Central memory CD8-positive, alpha-beta T cell (primary cell): ENCODE measurements at regions not wholly inside any gene's neighbourhood (a gene's known extent, or its start where the extent isn't known, plus 50 kb on each side); places are given as distances from the start of the nearest gene placed in this dataset.

Source experiments
- ATAC-seq: fragments of 150-1000 bp; cut with Tn5 transposase; replicated peaks from 2 replicates; pipeline ENCODE4 v1.10.0; 2022; ENCODE audit warnings: mild to moderate bottlenecking, moderate FRiP score, moderate number of reproducible peaks; ENCODE audit not compliant: poor library complexity, severe bottlenecking; ENCODE audit errors: extremely low read depth
- DNase-seq, 2 donors: peaks; one replicate each; pipeline ENCODE4 v3.0.0; 2021; ENCODE audit warnings: low spot score in 2 of 2
- H3K27ac Mint-ChIP-seq: one replicate; pipeline ENCODE4 v1.8.0; 2022; ENCODE audit warnings: low read depth, mild to moderate bottlenecking, moderate library complexity, mixed read lengths
- H3K27me3 Mint-ChIP-seq: one replicate; pipeline ENCODE4 v1.8.0; 2022; ENCODE audit warnings: mixed read lengths
- H3K36me3 Mint-ChIP-seq: one replicate; pipeline ENCODE4 v1.8.0; 2022; ENCODE audit warnings: mild to moderate bottlenecking, moderate library complexity, mixed read lengths; ENCODE audit not compliant: insufficient read depth
- H3K4me1 Mint-ChIP-seq: one replicate; pipeline ENCODE4 v1.8.0; 2022; ENCODE audit warnings: mixed read lengths
- H3K4me3 Mint-ChIP-seq: one replicate; pipeline ENCODE4 v1.8.0; 2022; ENCODE audit warnings: mild to moderate bottlenecking, moderate library complexity, mixed read lengths
- H3K9me3 Mint-ChIP-seq: one replicate; pipeline ENCODE4 v1.8.0; 2022; ENCODE audit warnings: mixed read lengths

- no peak for DNase-seq
- no peak overlapping the region for H3K27ac Mint-ChIP-seq
- no peak overlapping the region for H3K4me3 Mint-ChIP-seq
- no peaks in the 10 kb centered on the region for H3K27me3 Mint-ChIP-seq
- H3K9me3 Mint-ChIP-seq: peaks cover 5% of the 10 kb centered on the region
- H3K4me1 Mint-ChIP-seq: no peaks in the 10 kb centered on the region
- no peak for ATAC-seq
- no peaks in the 10 kb centered on the region for H3K36me3 Mint-ChIP-seq
Measured at GRCh38 chr9:14391620-14392019, 77.7 kb upstream of the NFIB start.

DNA sequence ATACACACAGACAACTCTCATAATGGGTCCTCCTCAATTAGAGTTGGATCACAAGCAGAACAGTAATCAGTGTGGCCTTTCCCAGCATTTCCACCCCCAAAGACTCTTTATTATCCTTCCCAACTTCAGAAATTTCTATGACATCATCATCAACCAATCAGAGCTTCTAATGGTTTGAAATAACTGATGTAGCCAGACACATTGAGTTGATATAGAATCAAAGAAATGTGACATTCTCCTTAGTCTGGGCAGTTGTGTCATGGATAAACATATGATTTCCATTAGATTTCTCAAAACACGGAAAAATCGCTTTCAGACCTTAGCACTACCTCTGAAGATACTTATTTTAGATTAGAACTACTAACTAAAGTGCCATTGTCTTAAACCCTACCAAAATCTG lies 75.7 kb upstream of the NFIB start:
- H3K4me3 Mint-ChIP-seq: no peak overlapping the region
- no peak for ATAC-seq
- H3K27ac Mint-ChIP-seq: no peak overlapping the region
- peaks cover 5% of the 10 kb centered on the region for H3K9me3 Mint-ChIP-seq
- H3K36me3 Mint-ChIP-seq: no peaks in the 10 kb centered on the region
- H3K27me3 Mint-ChIP-seq: no peaks in the 10 kb centered on the region
- H3K4me1 Mint-ChIP-seq: no peaks in the 10 kb centered on the region
- DNase-seq: no peak

GRCh38 chr9:14389146-14389545 lies 75.2 kb upstream of the NFIB start:
- peaks cover 5% of the 10 kb centered on the region for H3K9me3 Mint-ChIP-seq
- H3K27ac Mint-ChIP-seq: no peak overlapping the region
- H3K4me3 Mint-ChIP-seq: no peak overlapping the region
- no peak for DNase-seq
- no peaks in the 10 kb centered on the region for H3K4me1 Mint-ChIP-seq
- ATAC-seq: no peak
- no peaks in the 10 kb centered on the region for H3K27me3 Mint-ChIP-seq
- no peaks in the 10 kb centered on the region for H3K36me3 Mint-ChIP-seq

DNA sequence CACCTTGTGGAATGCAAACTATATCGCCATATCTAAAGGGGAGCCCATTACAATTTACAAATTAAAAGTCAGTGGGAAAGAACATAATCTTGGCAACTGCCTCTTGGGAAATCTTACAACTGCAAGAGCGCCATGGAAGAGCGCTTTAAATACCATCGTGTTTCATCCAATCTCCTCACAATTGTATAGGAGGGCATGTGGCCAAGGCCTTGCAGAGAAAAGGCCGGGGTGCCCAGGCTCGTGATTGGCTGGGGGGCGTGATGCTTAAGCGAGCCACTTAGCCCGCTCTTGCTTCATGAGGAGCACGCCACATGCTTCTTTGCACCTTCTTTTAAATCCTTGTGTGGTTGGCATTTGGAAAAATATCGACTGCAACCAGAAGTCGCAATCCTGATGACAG lies 69.8 kb upstream of the NFIB start:
- no peaks in the 10 kb centered on the region for H3K4me1 Mint-ChIP-seq
- ATAC-seq (no peak), DNase-seq (no peak)
- no peaks in the 10 kb centered on the region for H3K27me3 Mint-ChIP-seq
- H3K36me3 Mint-ChIP-seq: no peaks in the 10 kb centered on the region
- no peak overlapping the region for H3K4me3 Mint-ChIP-seq
- no peak overlapping the region for H3K27ac Mint-ChIP-seq
- no peaks in the 10 kb centered on the region for H3K9me3 Mint-ChIP-seq

GRCh38 chr9:14383294-14383693 lies 69.4 kb upstream of the NFIB start:
- Mint-ChIP-seq H3K27ac (no peak overlapping the region), H3K27me3 (no peaks in the 10 kb centered on the region), H3K4me1 (no peaks in the 10 kb centered on the region), H3K4me3 (no peak overlapping the region), H3K36me3 (no peaks in the 10 kb centered on the region), H3K9me3 (no peaks in the 10 kb centered on the region)
- DNase-seq: no peak
- ATAC-seq: no peak

- ATAC-seq (no peak), DNase-seq (no peak)
- Mint-ChIP-seq H3K9me3 (no peaks in the 10 kb centered on the region), H3K4me3 (no peak overlapping the region), H3K36me3 (no peaks in the 10 kb centered on the region), H3K27me3 (no peaks in the 10 kb centered on the region), H3K4me1 (no peaks in the 10 kb centered on the region), H3K27ac (no peak overlapping the region)
Measured at GRCh38 chr9:14380061-14380836, 66.3 kb upstream of the NFIB start.

GRCh38 chr9:14379280-14379679 lies 65.3 kb upstream of the NFIB start:
- ATAC-seq (no peak), DNase-seq (no peak)
- Mint-ChIP-seq H3K27ac (no peak overlapping the region), H3K27me3 (no peaks in the 10 kb centered on the region), H3K4me3 (no peak overlapping the region), H3K4me1 (no peaks in the 10 kb centered on the region), H3K9me3 (no peaks in the 10 kb centered on the region), H3K36me3 (no peaks in the 10 kb centered on the region)

GRCh38 chr9:14373706-14374105 lies 59.8 kb upstream of the NFIB start:
- no peaks in the 10 kb centered on the region for H3K9me3 Mint-ChIP-seq
- DNase-seq (no peak), ATAC-seq (no peak)
- H3K36me3 Mint-ChIP-seq: no peaks in the 10 kb centered on the region
- no peaks in the 10 kb centered on the region for H3K4me1 Mint-ChIP-seq
- H3K27ac Mint-ChIP-seq: no peak overlapping the region
- no peak overlapping the region for H3K4me3 Mint-ChIP-seq
- peaks cover 20% of the 10 kb centered on the region for H3K27me3 Mint-ChIP-seq

- Mint-ChIP-seq H3K36me3 (no peaks in the 10 kb centered on the region), H3K27me3 (peaks cover 20% of the 10 kb centered on the region), H3K4me3 (no peak overlapping the region), H3K4me1 (no peaks in the 10 kb centered on the region), H3K9me3 (no peaks in the 10 kb centered on the region), H3K27ac (no peak overlapping the region)
- ATAC-seq: no peak
- no peak for DNase-seq
Measured at GRCh38 chr9:14373336-14373666, 59.4 kb upstream of the NFIB start.

GRCh38 chr9:14372437-14373335 lies 58.7 kb upstream of the NFIB start:
- peaks cover 20% of the 10 kb centered on the region for H3K27me3 Mint-ChIP-seq
- H3K27ac Mint-ChIP-seq: no peak overlapping the region
- DNase-seq (no peak), ATAC-seq (no peak)
- no peaks in the 10 kb centered on the region for H3K4me1 Mint-ChIP-seq
- H3K36me3 Mint-ChIP-seq: no peaks in the 10 kb centered on the region
- no peaks in the 10 kb centered on the region for H3K9me3 Mint-ChIP-seq
- no peak overlapping the region for H3K4me3 Mint-ChIP-seq

DNA sequence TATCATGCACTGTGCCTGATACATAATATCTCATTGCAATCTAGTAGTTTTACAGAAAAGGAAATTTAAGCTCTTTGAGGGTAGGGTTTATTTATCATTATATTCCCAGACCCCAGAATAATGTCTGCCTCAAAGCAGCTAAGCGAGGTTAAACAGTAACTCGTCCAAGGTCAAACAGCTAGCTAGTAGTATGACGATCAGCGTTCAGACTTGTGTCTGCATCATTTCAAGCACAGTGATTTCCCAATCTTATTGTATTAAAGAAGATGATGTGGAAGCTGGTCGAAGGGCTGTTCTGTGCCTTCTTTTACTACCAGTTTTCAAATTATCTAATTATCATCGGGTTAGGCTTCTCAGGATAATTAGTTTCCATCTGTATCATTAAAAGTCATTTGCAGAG lies 55.1 kb upstream of the NFIB start:
- H3K36me3 Mint-ChIP-seq: no peaks in the 10 kb centered on the region
- H3K27me3 Mint-ChIP-seq: peaks cover 29% of the 10 kb centered on the region
- no peak for ATAC-seq
- H3K4me3 Mint-ChIP-seq: no peak overlapping the region
- no peak overlapping the region for H3K27ac Mint-ChIP-seq
- H3K4me1 Mint-ChIP-seq: no peaks in the 10 kb centered on the region
- no peaks in the 10 kb centered on the region for H3K9me3 Mint-ChIP-seq
- no peak for DNase-seq

DNA sequence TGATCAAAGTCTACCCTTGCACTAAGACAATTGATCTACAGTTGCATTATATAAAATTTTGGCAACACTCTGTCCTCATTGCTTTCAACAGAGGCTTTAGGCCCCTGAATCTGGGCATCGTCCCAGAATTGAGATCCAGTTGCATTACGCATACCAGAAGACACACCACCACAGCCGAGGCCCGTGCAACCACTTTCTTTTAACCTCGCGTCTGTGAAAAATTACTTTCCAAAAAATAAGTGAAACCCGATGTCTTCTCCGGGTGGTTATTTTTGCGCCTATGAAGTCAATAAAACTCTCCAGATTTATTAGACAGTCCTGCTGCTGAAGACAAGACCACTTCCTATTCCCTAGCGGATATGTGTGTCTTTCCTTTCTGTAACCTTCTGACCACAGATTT lies 52.1 kb upstream of the NFIB start:
- Mint-ChIP-seq H3K36me3 (no peaks in the 10 kb centered on the region), H3K9me3 (no peaks in the 10 kb centered on the region), H3K27ac (no peak overlapping the region), H3K4me1 (no peaks in the 10 kb centered on the region), H3K27me3 (peaks cover 24% of the 10 kb centered on the region), H3K4me3 (no peak overlapping the region)
- no peak for DNase-seq
- no peak for ATAC-seq

DNA sequence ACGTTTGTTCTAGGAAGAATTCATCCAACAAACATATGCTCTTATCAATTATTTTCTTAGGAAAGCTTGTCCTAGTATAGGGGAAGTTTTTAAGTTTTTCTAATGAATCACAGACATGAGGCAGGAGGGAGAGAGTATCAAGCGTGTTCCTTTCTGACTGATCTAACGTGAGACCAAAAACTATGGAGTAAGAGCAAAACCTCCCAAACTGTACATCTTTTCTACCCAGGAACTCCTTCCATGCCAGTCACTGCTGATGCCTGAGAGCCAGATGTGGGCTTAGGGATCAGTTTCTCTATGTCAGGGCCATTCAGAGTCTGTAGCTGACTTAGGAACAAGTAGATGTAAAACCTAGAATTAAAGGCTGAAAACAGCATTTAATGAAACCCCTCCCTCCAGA lies 51.7 kb upstream of the NFIB start:
- no peak for DNase-seq
- Mint-ChIP-seq H3K4me1 (no peaks in the 10 kb centered on the region), H3K9me3 (no peaks in the 10 kb centered on the region), H3K4me3 (no peak overlapping the region), H3K27me3 (peaks cover 20% of the 10 kb centered on the region), H3K36me3 (no peaks in the 10 kb centered on the region), H3K27ac (no peak overlapping the region)
- no peak for ATAC-seq
